WTC11 (cell line): ENCODE measurements at regions not wholly inside any gene's neighbourhood (a gene's known extent, or its start where the extent isn't known, plus 50 kb on each side); places are given as distances from the start of the nearest gene placed in this dataset.

ENCODE experiments used
- ATAC-seq: fragments of 200-7000 bp; cut with Tn5 transposase; 2 replicates; pipeline ENCODE4 v1.10.0; 2021; ENCODE audit warnings: mild to moderate bottlenecking, moderate library complexity
- CTCF ChIA-PET: fragments of 300-600 bp; sonication (Branson Sonifier 250); formaldehyde crosslinking; loops from one replicate; lab custom pipeline; 2021; ENCODE audit warnings: antibody characterized with exemption; lab: Charles Lee
- POLR2A ChIA-PET: fragments of 350-600 bp; sonication (Branson Sonifier 250); formaldehyde crosslinking; loops from one replicate; lab custom pipeline; 2021; ENCODE audit warnings: antibody characterized with exemption; lab: Charles Lee
- DNase-seq: peaks from one replicate; pipeline ENCODE4 v3.0.0; 2021; ENCODE audit warnings: low spot score
- H3K27ac Mint-ChIP-seq: 2 replicates; pipeline ENCODE4 v1.8.0; 2021; ENCODE audit warnings: mixed read lengths
- H3K27me3 Mint-ChIP-seq: 2 replicates; pipeline ENCODE4 v1.8.0; 2021; ENCODE audit warnings: low read depth, mild to moderate bottlenecking, moderate library complexity, mixed read lengths
- H3K36me3 Mint-ChIP-seq: 2 replicates; pipeline ENCODE4 v1.8.0; 2021; ENCODE audit warnings: mixed read lengths
- H3K4me1 Mint-ChIP-seq: 2 replicates; pipeline ENCODE4 v1.8.0; 2022; ENCODE audit warnings: mixed read lengths
- H3K4me3 Mint-ChIP-seq: 2 replicates; pipeline ENCODE4 v1.8.0; 2021; ENCODE audit warnings: mild to moderate bottlenecking, moderate library complexity, mixed read lengths
- H3K9me3 Mint-ChIP-seq: 2 replicates; pipeline ENCODE4 v1.8.0; 2021; ENCODE audit warnings: mixed read lengths
- ETV6 ChIP-seq: sonication (generic); formaldehyde crosslinking; IDR thresholded peaks from 2 replicates; pipeline ENCODE4 v1.8.1; 2022; ENCODE audit warnings: mild to moderate bottlenecking, missing genetic modification reagents
- HMGA2 ChIP-seq: fragments of 250-450 bp; sonication (Bioruptor Pico); IDR thresholded peaks from 2 replicates; pipeline ENCODE4 v1.4.0; 2021; ENCODE audit warnings: mild to moderate bottlenecking, moderate library complexity
- NFATC4 ChIP-seq: fragments of 250-450 bp; sonication (Bioruptor Pico); IDR thresholded peaks from 2 replicates; pipeline ENCODE4 v1.9.0; 2021; ENCODE audit warnings: mild to moderate bottlenecking
- NFE2L1 ChIP-seq: sonication (generic); formaldehyde crosslinking; IDR thresholded peaks from 2 replicates; pipeline ENCODE4 v1.8.1; 2023; ENCODE audit warnings: missing genetic modification reagents
- PRRX2 ChIP-seq: fragments of 250-450 bp; sonication (Bioruptor Pico); IDR thresholded peaks from 2 replicates; pipeline ENCODE4 v1.8.0; 2021; ENCODE audit warnings: mild to moderate bottlenecking
- ZNF396 ChIP-seq: fragments of 250-450 bp; sonication (Bioruptor Pico); IDR thresholded peaks from 2 replicates; pipeline ENCODE4 v1.8.0; 2021; ENCODE audit warnings: mild to moderate bottlenecking, moderate library complexity, borderline replicate concordance
- ZNF423 ChIP-seq: fragments of 250-450 bp; sonication (Bioruptor Pico); IDR thresholded peaks from 2 replicates; pipeline ENCODE4 v2.1.2; 2022; ENCODE audit warnings: mild to moderate bottlenecking, moderate library complexity
- TF ChIP-seq, protein P1 (sequence below): sonication (generic); formaldehyde crosslinking; IDR thresholded peaks from 2 replicates; pipeline ENCODE4 v1.8.0; 2022; ENCODE audit warnings: mild to moderate bottlenecking, missing genetic modification reagents
- TF ChIP-seq, protein P2 (sequence below): fragments of 250-450 bp; sonication (Bioruptor Pico); IDR thresholded peaks from 2 replicates; pipeline ENCODE4 v1.9.0; 2021; ENCODE audit warnings: mild to moderate bottlenecking
- TF ChIP-seq, protein P3 (sequence below): sonication (generic); formaldehyde crosslinking; IDR thresholded peaks from 2 replicates; pipeline ENCODE4 v1.8.0; 2023; ENCODE audit warnings: missing genetic modification reagents
- TF ChIP-seq, protein P4 (sequence below): sonication (generic); formaldehyde crosslinking; IDR thresholded peaks from 2 replicates; pipeline ENCODE4 v1.8.0; 2022; ENCODE audit warnings: mild to moderate bottlenecking, missing genetic modification reagents
- TF ChIP-seq, protein P5 (sequence below): fragments of 250-450 bp; sonication (Bioruptor Pico); IDR thresholded peaks from 2 replicates; pipeline ENCODE4 v1.9.0; 2021; ENCODE audit warnings: moderate library complexity, mild to moderate bottlenecking, inconsistent platforms, borderline replicate concordance
- TF ChIP-seq, protein P6 (sequence below): sonication (generic); formaldehyde crosslinking; IDR thresholded peaks from 2 replicates; pipeline ENCODE4 v1.8.0; 2023; ENCODE audit warnings: mild to moderate bottlenecking, missing genetic modification reagents

DNA sequence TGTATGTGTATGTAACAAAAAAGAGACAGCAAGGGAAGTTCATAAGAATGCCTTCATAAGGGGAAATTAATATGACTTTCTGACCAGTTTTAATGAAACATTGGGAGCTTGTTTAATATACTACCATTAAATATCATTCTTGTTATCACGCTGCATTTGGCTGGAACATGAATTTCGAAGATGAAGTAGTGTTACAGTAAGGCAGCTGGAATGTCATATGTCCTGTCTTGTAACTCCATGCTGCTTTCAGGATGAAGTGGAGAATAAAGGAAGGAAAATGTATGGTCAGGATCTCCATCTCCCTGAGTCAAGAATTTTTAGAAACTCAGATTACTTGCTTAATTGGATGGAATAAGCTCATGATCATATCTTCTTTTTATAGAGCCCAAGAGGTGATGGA, 61.5 kb upstream of the DMAC1 start:
- no peak overlapping the region for H3K27ac Mint-ChIP-seq
- POLR2A ChIA-PET = no interaction called here
- H3K9me3 Mint-ChIP-seq = peaks cover 4% of the 10 kb centered on the region; the same call in 1 of the 2 replicates
- CTCF ChIA-PET = no interaction called here
- H3K27me3 Mint-ChIP-seq = no peaks in the 10 kb centered on the region
- H3K36me3 Mint-ChIP-seq = no peaks in the 10 kb centered on the region
- TF ChIP-seq ETV6 (no peak), PRRX2 (CRISPR knock-in tag) (no peak)
- TF ChIP-seq, protein P1, sequence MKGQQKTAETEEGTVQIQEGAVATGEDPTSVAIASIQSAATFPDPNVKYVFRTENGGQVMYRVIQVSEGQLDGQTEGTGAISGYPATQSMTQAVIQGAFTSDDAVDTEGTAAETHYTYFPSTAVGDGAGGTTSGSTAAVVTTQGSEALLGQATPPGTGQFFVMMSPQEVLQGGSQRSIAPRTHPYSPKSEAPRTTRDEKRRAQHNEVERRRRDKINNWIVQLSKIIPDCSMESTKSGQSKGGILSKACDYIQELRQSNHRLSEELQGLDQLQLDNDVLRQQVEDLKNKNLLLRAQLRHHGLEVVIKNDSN (CRISPR knock-in tag) = no peak
- TF ChIP-seq, protein P2, sequence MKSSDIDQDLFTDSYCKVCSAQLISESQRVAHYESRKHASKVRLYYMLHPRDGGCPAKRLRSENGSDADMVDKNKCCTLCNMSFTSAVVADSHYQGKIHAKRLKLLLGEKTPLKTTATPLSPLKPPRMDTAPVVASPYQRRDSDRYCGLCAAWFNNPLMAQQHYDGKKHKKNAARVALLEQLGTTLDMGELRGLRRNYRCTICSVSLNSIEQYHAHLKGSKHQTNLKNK = no peak
- TF ChIP-seq, protein P3, sequence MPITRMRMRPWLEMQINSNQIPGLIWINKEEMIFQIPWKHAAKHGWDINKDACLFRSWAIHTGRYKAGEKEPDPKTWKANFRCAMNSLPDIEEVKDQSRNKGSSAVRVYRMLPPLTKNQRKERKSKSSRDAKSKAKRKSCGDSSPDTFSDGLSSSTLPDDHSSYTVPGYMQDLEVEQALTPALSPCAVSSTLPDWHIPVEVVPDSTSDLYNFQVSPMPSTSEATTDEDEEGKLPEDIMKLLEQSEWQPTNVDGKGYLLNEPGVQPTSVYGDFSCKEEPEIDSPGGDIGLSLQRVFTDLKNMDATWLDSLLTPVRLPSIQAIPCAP = no peak
- TF ChIP-seq, protein P4, sequence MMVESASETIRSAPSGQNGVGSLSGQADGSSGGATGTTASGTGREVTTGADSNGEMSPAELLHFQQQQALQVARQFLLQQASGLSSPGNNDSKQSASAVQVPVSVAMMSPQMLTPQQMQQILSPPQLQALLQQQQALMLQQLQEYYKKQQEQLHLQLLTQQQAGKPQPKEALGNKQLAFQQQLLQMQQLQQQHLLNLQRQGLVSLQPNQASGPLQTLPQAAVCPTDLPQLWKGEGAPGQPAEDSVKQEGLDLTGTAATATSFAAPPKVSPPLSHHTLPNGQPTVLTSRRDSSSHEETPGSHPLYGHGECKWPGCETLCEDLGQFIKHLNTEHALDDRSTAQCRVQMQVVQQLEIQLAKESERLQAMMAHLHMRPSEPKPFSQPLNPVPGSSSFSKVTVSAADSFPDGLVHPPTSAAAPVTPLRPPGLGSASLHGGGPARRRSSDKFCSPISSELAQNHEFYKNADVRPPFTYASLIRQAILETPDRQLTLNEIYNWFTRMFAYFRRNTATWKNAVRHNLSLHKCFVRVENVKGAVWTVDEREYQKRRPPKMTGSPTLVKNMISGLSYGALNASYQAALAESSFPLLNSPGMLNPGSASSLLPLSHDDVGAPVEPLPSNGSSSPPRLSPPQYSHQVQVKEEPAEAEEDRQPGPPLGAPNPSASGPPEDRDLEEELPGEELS (CRISPR knock-in tag) = no peak
- no peak for DNase-seq
- no peak for ATAC-seq
- H3K4me3 Mint-ChIP-seq = no peak overlapping the region
- no peaks in the 10 kb centered on the region for H3K4me1 Mint-ChIP-seq

DNA sequence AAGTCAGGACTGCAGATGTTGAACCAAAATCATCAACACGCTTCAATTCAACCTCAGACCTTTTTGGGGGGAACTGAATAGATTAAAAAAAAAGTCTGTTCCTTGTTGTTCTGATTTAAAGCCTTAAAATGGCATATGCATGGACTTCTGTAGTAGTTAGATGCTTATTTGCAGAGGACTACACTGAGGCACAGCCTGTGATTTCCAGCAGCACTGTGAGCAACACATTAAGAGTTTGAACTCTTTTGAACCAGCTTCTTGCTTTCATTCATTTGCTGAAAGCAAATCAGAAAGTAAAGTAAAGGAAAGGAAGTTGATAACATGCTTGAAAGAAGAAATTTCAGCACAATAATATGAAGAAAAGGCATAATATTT, 60.7 kb upstream of the DMAC1 start:
- Mint-ChIP-seq H3K4me3 (no peak overlapping the region), H3K36me3 (no peaks in the 10 kb centered on the region)
- CTCF ChIA-PET = no interaction called here
- no peak for ATAC-seq
- TF ChIP-seq HMGA2 (CRISPR knock-in tag) = no peak
- TF ChIP-seq, all 79 proteins: peak for 0
- Mint-ChIP-seq H3K27ac (no peak overlapping the region), H3K4me1 (no peaks in the 10 kb centered on the region), H3K27me3 (no peaks in the 10 kb centered on the region), H3K9me3 (peaks cover 4% of the 10 kb centered on the region; the same call in 1 of the 2 replicates)
- no peak for DNase-seq
- POLR2A ChIA-PET = no interaction called here

DNA sequence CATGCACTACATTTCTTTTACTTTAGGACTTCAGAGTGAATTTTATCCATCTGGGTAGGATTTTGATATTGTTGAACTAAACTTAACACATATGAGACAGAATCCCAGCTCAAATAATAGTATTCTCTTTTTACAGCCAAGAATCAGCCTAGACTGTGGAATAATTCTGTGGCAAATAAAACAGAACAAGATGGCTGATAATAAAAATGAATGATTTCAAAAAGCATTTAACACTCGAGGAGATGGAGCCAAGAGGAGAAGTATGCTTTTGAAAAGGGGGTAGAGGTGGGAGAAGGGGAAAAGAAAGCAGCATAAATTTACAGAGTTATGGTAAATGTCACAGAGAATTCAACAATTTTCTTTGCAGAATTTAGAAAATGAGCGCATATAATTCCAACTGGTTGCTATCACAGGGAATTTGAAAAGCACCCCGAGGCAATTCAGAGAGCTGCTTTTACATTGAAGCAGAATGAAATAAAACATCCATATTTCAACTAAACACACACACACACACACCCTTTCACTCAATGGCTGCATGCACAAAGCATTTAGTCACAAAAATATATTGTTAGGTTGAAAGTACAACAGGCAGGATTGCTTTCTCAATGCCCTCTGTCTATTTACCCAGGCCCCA, 60.2 kb upstream of the DMAC1 start:
- ChIA-PET POLR2A (no interaction called here), CTCF (no interaction called here)
- Mint-ChIP-seq H3K36me3 (no peaks in the 10 kb centered on the region), H3K27ac (no peak overlapping the region), H3K27me3 (no peaks in the 10 kb centered on the region)
- DNase-seq = no peak
- TF ChIP-seq, protein P5, sequence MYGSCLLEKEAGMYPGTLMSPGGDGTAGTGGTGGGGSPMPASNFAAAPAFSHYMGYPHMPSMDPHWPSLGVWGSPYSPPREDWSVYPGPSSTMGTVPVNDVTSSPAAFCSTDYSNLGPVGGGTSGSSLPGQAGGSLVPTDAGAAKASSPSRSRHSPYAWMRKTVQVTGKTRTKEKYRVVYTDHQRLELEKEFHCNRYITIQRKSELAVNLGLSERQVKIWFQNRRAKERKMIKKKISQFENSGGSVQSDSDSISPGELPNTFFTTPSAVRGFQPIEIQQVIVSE = no peak
- TF ChIP-seq, protein P6, sequence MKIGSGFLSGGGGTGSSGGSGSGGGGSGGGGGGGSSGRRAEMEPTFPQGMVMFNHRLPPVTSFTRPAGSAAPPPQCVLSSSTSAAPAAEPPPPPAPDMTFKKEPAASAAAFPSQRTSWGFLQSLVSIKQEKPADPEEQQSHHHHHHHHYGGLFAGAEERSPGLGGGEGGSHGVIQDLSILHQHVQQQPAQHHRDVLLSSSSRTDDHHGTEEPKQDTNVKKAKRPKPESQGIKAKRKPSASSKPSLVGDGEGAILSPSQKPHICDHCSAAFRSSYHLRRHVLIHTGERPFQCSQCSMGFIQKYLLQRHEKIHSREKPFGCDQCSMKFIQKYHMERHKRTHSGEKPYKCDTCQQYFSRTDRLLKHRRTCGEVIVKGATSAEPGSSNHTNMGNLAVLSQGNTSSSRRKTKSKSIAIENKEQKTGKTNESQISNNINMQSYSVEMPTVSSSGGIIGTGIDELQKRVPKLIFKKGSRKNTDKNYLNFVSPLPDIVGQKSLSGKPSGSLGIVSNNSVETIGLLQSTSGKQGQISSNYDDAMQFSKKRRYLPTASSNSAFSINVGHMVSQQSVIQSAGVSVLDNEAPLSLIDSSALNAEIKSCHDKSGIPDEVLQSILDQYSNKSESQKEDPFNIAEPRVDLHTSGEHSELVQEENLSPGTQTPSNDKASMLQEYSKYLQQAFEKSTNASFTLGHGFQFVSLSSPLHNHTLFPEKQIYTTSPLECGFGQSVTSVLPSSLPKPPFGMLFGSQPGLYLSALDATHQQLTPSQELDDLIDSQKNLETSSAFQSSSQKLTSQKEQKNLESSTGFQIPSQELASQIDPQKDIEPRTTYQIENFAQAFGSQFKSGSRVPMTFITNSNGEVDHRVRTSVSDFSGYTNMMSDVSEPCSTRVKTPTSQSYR (CRISPR knock-in tag) = no peak
- no peak for TF ChIP-seq NFATC4
- no peak for TF ChIP-seq ZNF396 (CRISPR knock-in tag)
- TF ChIP-seq ZNF423 (CRISPR knock-in tag) = no peak
- TF ChIP-seq NFE2L1 = no peak
- TF ChIP-seq, all 79 proteins: peak for 0
- ATAC-seq = no peak
- no peaks in the 10 kb centered on the region for H3K4me1 Mint-ChIP-seq
- peaks cover 4% of the 10 kb centered on the region; the same call in 1 of the 2 replicates for H3K9me3 Mint-ChIP-seq
- H3K4me3 Mint-ChIP-seq = no peak overlapping the region
